ENCODE measurements at regions not wholly inside any gene's neighbourhood (a gene's known extent, or its start where the extent isn't known, plus 50 kb on each side); places are given as distances from the start of the nearest gene placed in this dataset.

GRCh38 chr14:54192610-54193009, 204.2 kb upstream of the CDKN3 start:
- CTCF ChIA-PET: no interaction called here
- peaks cover 16% of the 10 kb centered on the region for H3K4me1 Mint-ChIP-seq (ENCODE audit: low read depth, unreplicated experiment)

GRCh38 chr14:54193871-54194270, 202.9 kb upstream of the CDKN3 start:
- CTCF ChIA-PET: no interaction called here
- no TSS peak for BruUV-seq (replicated peaks)
- H3K9me3 ChIP-seq: peaks cover 12% of the 10 kb centered on the region
- no peaks in the 10 kb centered on the region for H3K36me3 ChIP-seq (ENCODE audit: control insufficient read depth, insufficient read depth, low read length)
- H3K27me3 ChIP-seq (replicated peaks; ENCODE audit: control insufficient read depth, insufficient read depth, low read length): no peaks in the 10 kb centered on the region
- Mint-ChIP-seq H3K27ac (ENCODE audit: unreplicated experiment) (no peak overlapping the region), H3K9me3 (ENCODE audit: unreplicated experiment) (peaks cover 11% of the 10 kb centered on the region), H3K4me1 (ENCODE audit: low read depth, unreplicated experiment) (peaks cover 16% of the 10 kb centered on the region), H3K36me3 (ENCODE audit: insufficient read depth, unreplicated experiment) (peaks cover 5% of the 10 kb centered on the region), H3K4me3 (ENCODE audit: unreplicated experiment) (no peak overlapping the region), H3K27me3 (ENCODE audit: insufficient read depth, unreplicated experiment) (no peaks in the 10 kb centered on the region)
- no peak for TF ChIP-seq CTCF (IDR thresholded peaks at IDR 0.05; ENCODE audit: insufficient read depth in 1 of 2, low read depth in 1 of 2, low read length in 1 of 2, severe bottlenecking in 1 of 2, unreplicated experiment in 1 of 2)
- no peak overlapping the region for H3K4me3 ChIP-seq (ENCODE audit: low read depth, low read length)
- no peak for DNase-seq
- POLR2A ChIA-PET: no interaction called here
- intact Hi-C loops (cut with micrococcal nuclease; ENCODE audit: unreplicated experiment): no loop called here
- H3K4me1 ChIP-seq: peaks cover 21% of the 10 kb centered on the region

More at GRCh38 chr14:54192610-54193009, 204.2 kb upstream of the CDKN3 start:
- Mint-ChIP-seq H3K4me3 (ENCODE audit: unreplicated experiment) (no peak overlapping the region), H3K27me3 (ENCODE audit: insufficient read depth, unreplicated experiment) (no peaks in the 10 kb centered on the region), H3K9me3 (ENCODE audit: unreplicated experiment) (peaks cover 10% of the 10 kb centered on the region), H3K27ac (ENCODE audit: unreplicated experiment) (no peak overlapping the region), H3K36me3 (ENCODE audit: insufficient read depth, unreplicated experiment) (peaks cover 5% of the 10 kb centered on the region)
- Histone ChIP-seq H3K27me3 (replicated peaks; ENCODE audit: control insufficient read depth, insufficient read depth, low read length) (no peaks in the 10 kb centered on the region), H3K36me3 (ENCODE audit: control insufficient read depth, insufficient read depth, low read length) (no peaks in the 10 kb centered on the region), H3K4me3 (ENCODE audit: low read depth, low read length) (no peak overlapping the region), H3K4me1 (peaks cover 20% of the 10 kb centered on the region), H3K9me3 (peaks cover 1% of the 10 kb centered on the region; the same call in 1 of the 2 replicates)
- POLR2A ChIA-PET: no interaction called here
- BruUV-seq (replicated peaks): no TSS peak
- no peak for TF ChIP-seq CTCF (IDR thresholded peaks at IDR 0.05; ENCODE audit: insufficient read depth in 1 of 2, low read depth in 1 of 2, low read length in 1 of 2, severe bottlenecking in 1 of 2, unreplicated experiment in 1 of 2)
- DNase-seq: no peak
- intact Hi-C loops (cut with micrococcal nuclease; ENCODE audit: unreplicated experiment): no loop called here

- Histone ChIP-seq H3K4me3 (ENCODE audit: low read depth, low read length) (no peak overlapping the region), H3K36me3 (ENCODE audit: control insufficient read depth, insufficient read depth, low read length) (no peaks in the 10 kb centered on the region), H3K9me3 (peaks cover 13% of the 10 kb centered on the region), H3K27me3 (replicated peaks; ENCODE audit: control insufficient read depth, insufficient read depth, low read length) (no peaks in the 10 kb centered on the region), H3K4me1 (peaks cover 21% of the 10 kb centered on the region)
- no TSS peak for BruUV-seq (replicated peaks)
- Mint-ChIP-seq H3K9me3 (ENCODE audit: unreplicated experiment) (peaks cover 17% of the 10 kb centered on the region), H3K4me1 (ENCODE audit: low read depth, unreplicated experiment) (peaks cover 16% of the 10 kb centered on the region), H3K4me3 (ENCODE audit: unreplicated experiment) (no peak overlapping the region), H3K27ac (ENCODE audit: unreplicated experiment) (no peak overlapping the region), H3K27me3 (ENCODE audit: insufficient read depth, unreplicated experiment) (no peaks in the 10 kb centered on the region), H3K36me3 (ENCODE audit: insufficient read depth, unreplicated experiment) (peaks cover 5% of the 10 kb centered on the region)
- no peak for TF ChIP-seq CTCF (IDR thresholded peaks at IDR 0.05; ENCODE audit: insufficient read depth in 1 of 2, low read depth in 1 of 2, low read length in 1 of 2, severe bottlenecking in 1 of 2, unreplicated experiment in 1 of 2)
- no peak for DNase-seq
- intact Hi-C loops (cut with micrococcal nuclease; ENCODE audit: unreplicated experiment): no loop called here
- ChIA-PET CTCF (no interaction called here), POLR2A (no interaction called here)
These were observed 202.3 kb upstream of the CDKN3 start for GRCh38 chr14:54194501-54194900.

Measured in Caco-2 (cell line).